PC-9 (cell line): ENCODE measurements at regions not wholly inside any gene's neighbourhood (a gene's known extent, or its start where the extent isn't known, plus 50 kb on each side); places are given as distances from the start of the nearest gene placed in this dataset.

Source experiments
- BruUV-seq: library from RNA; stranded (reverse); fragments of 400-500 nt; replicated peaks from 2 replicates; lab custom pipeline; 2021; lab: Mats Ljungman, UMichigan
- CTCF ChIA-PET: fragments of 300-600 bp; sonication (Branson Sonifier 250); formaldehyde crosslinking; loops from one replicate; lab custom pipeline; 2022; ENCODE audit warnings: antibody characterized with exemption; lab: Charles Lee
- POLR2A ChIA-PET: fragments of 300-600 bp; sonication (Branson Sonifier 250); formaldehyde crosslinking; loops from one replicate; lab custom pipeline; 2022; ENCODE audit warnings: antibody characterized with exemption; ENCODE audit not compliant: unreplicated experiment; lab: Charles Lee
- DNase-seq, 2 experiments: peaks; one replicate each; pipeline versions ENCODE4 v3.0.0 to v3.0.0-alpha.2; 2015 to 2022; ENCODE audit warnings: mixed read lengths in 1 of 2
- H2AFZ ChIP-seq: fragments of 200-600 bp; sonication (generic); 2 replicates; pipeline ENCODE4 v1.8.1; 2017; ENCODE audit warnings: antibody characterized with exemption
- H3F3A ChIP-seq: fragments of 200-600 bp; sonication (generic); 2 replicates; pipeline ENCODE4 v1.8.1; 2017; ENCODE audit warnings: antibody characterized with exemption, mild to moderate bottlenecking, low read depth; ENCODE audit not compliant: insufficient read depth
- H3K27ac ChIP-seq: fragments of 200-600 bp; sonication (generic); 2 replicates; pipeline ENCODE4 v1.6.1; 2016; ENCODE audit warnings: mixed run types
- H3K27me3 ChIP-seq: fragments of 200-600 bp; sonication (generic); 2 replicates; pipeline ENCODE4 v1.6.1; 2016; ENCODE audit warnings: low read depth, mixed run types; ENCODE audit not compliant: insufficient read depth
- H3K36me3 ChIP-seq: fragments of 200-600 bp; sonication (generic); 2 replicates; pipeline ENCODE4 v1.6.1; 2016; ENCODE audit warnings: low read depth, mixed run types
- H3K4me1 ChIP-seq: fragments of 200-600 bp; sonication (generic); replicated peaks from 2 replicates; pipeline ENCODE4 v1.6.1; 2016; ENCODE audit warnings: mixed run types; ENCODE audit not compliant: insufficient read depth
- H3K4me2 ChIP-seq: fragments of 200-600 bp; sonication (generic); 2 replicates; pipeline ENCODE4 v1.6.1; 2017; ENCODE audit warnings: mixed run types
- H3K4me3 ChIP-seq: fragments of 200-600 bp; sonication (generic); 2 replicates; pipeline ENCODE4 v1.6.1; 2016; ENCODE audit warnings: mixed run types
- H3K79me2 ChIP-seq: fragments of 200-600 bp; sonication (generic); 2 replicates; pipeline ENCODE4 v1.6.1; 2017; ENCODE audit warnings: low read depth, mixed run types
- H3K9me2 ChIP-seq: fragments of 200-600 bp; sonication (generic); 2 replicates; pipeline ENCODE4 v1.8.1; 2017; ENCODE audit warnings: mild to moderate bottlenecking; ENCODE audit not compliant: insufficient read depth
- H3K9me3 ChIP-seq: fragments of 200-600 bp; sonication (generic); 2 replicates; pipeline ENCODE4 v1.8.1; 2016; ENCODE audit warnings: low read depth; ENCODE audit not compliant: insufficient read depth
- H4K20me1 ChIP-seq: fragments of 200-600 bp; sonication (generic); 2 replicates; pipeline ENCODE4 v1.8.1; 2017; ENCODE audit not compliant: insufficient read depth
- CTCF ChIP-seq: fragments of 200-600 bp; sonication (generic); conservative IDR thresholded peaks from 2 replicates; pipeline ENCODE4 v1.6.1; 2017; ENCODE audit warnings: mixed run types, antibody characterized with exemption, mild to moderate bottlenecking, moderate library complexity
- EZH2 ChIP-seq: fragments of 200-600 bp; sonication (generic); IDR thresholded peaks from 2 replicates; pipeline ENCODE4 v1.8.0; 2017; ENCODE audit warnings: antibody characterized with exemption, low read depth
- intact Hi-C: fragments of 100-400 bp; cut with micrococcal nuclease; formaldehyde crosslinking; loops from one replicate; pipeline ENCODE4 v1.10.0; 2022; ENCODE audit not compliant: unreplicated experiment

- Histone ChIP-seq H3K27me3 (no peaks in the 10 kb centered on the region), H3F3A (no peaks in the 10 kb centered on the region), H3K27ac (no peak overlapping the region), H3K79me2 (no peaks in the 10 kb centered on the region), H2AFZ (no peak overlapping the region), H3K4me2 (no peak overlapping the region), H3K9me2 (no peaks in the 10 kb centered on the region), H3K4me1 (no peaks in the 10 kb centered on the region), H3K4me3 (no peak overlapping the region), H3K36me3 (no peaks in the 10 kb centered on the region), H3K9me3 (no peaks in the 10 kb centered on the region), H4K20me1 (no peaks in the 10 kb centered on the region)
- no peak for DNase-seq
- no TSS peak for BruUV-seq
- TF ChIP-seq EZH2 (no peak), CTCF (no peak)
- ChIA-PET CTCF (no interaction called here), POLR2A (no interaction called here)
- intact Hi-C loops, result no loop called here
Observed at GRCh38 chrX:42129022-42129940, 205.9 kb upstream of the CASK start.

GRCh38 chrX:42128587-42128986 lies 205.2 kb upstream of the CASK start:
- BruUV-seq, result no TSS peak
- H3K79me2 ChIP-seq, result no peaks in the 10 kb centered on the region
- no peak for DNase-seq
- no peak for TF ChIP-seq EZH2
- TF ChIP-seq CTCF, result no peak
- no peaks in the 10 kb centered on the region for H4K20me1 ChIP-seq
- H3K27me3 ChIP-seq, result no peaks in the 10 kb centered on the region
- H2AFZ ChIP-seq, result no peak overlapping the region
- H3K36me3 ChIP-seq, result no peaks in the 10 kb centered on the region
- no peaks in the 10 kb centered on the region for H3K9me3 ChIP-seq
- intact Hi-C loops, result no loop called here
- no peak overlapping the region for H3K4me2 ChIP-seq
- no peaks in the 10 kb centered on the region for H3K9me2 ChIP-seq
- H3F3A ChIP-seq, result no peaks in the 10 kb centered on the region
- POLR2A ChIA-PET, result no interaction called here
- no peak overlapping the region for H3K27ac ChIP-seq
- H3K4me1 ChIP-seq, result no peaks in the 10 kb centered on the region
- H3K4me3 ChIP-seq, result no peak overlapping the region
- CTCF ChIA-PET, result no interaction called here

GRCh38 chrX:42128020-42128419 lies 204.7 kb upstream of the CASK start:
- no peak overlapping the region for H3K27ac ChIP-seq
- no peak for DNase-seq
- H3K36me3 ChIP-seq, result no peaks in the 10 kb centered on the region
- ChIA-PET POLR2A (no interaction called here), CTCF (no interaction called here)
- H3K79me2 ChIP-seq, result no peaks in the 10 kb centered on the region
- intact Hi-C loops, result no loop called here
- no peaks in the 10 kb centered on the region for H3K9me2 ChIP-seq
- no TSS peak for BruUV-seq
- no peak overlapping the region for H3K4me3 ChIP-seq
- no peaks in the 10 kb centered on the region for H3K4me1 ChIP-seq
- no peaks in the 10 kb centered on the region for H3K9me3 ChIP-seq
- H3K27me3 ChIP-seq, result no peaks in the 10 kb centered on the region
- H3K4me2 ChIP-seq, result no peak overlapping the region
- no peaks in the 10 kb centered on the region for H3F3A ChIP-seq
- no peaks in the 10 kb centered on the region for H4K20me1 ChIP-seq
- TF ChIP-seq CTCF, result no peak
- TF ChIP-seq EZH2, result no peak
- no peak overlapping the region for H2AFZ ChIP-seq
